H1 (cell line): ENCODE measurements at regions not wholly inside any gene's neighbourhood (a gene's known extent, or its start where the extent isn't known, plus 50 kb on each side); places are given as distances from the start of the nearest gene placed in this dataset.

Experiments used
- CTCF ChIP-seq, 3 experiments: IDR thresholded peaks; 1 replicate in 2 of 3; 2 replicates in 1 of 3; pipeline versions ENCODE4 v1.5.1 to v1.6.1; 2011; ENCODE audit warnings: low read length in 3 of 3, mild to moderate bottlenecking in 3 of 3, inconsistent platforms in 2 of 3, low read depth in 1 of 3, moderate library complexity in 1 of 3; ENCODE audit not compliant: insufficient read depth in 1 of 3; ENCODE audit errors: control extremely low read depth in 1 of 3
- MAX ChIP-seq: IDR thresholded peaks from 2 replicates; pipeline ENCODE4 v1.6.1; 2012; ENCODE audit warnings: inconsistent platforms
- USF2 ChIP-seq: IDR thresholded peaks from 2 replicates; pipeline ENCODE4 v1.6.1; 2011; ENCODE audit warnings: low read length, improper control_type of control experiment

- TF ChIP-seq USF2 = no peak
- no peak for TF ChIP-seq MAX
- TF ChIP-seq CTCF (IDR thresholded peaks at IDR 0.05; ENCODE audit: control extremely low read depth in 1 of 3, insufficient read depth in 1 of 3, low read depth in 1 of 3, low read length in 3 of 3) = no peak
Observed at GRCh38 chr10:130481076-130481930, 345.1 kb downstream of the GLRX3 start.
